ENCODE measurements at regions not wholly inside any gene's neighbourhood (a gene's known extent, or its start where the extent isn't known, plus 50 kb on each side); places are given as distances from the start of the nearest gene placed in this dataset.
"Not testable (repeated sequence)": the region's sequence is repeated elsewhere in the genome, so short reads cannot be mapped to it uniquely, and the experiment has no call there.

- no peak for DNase-seq
Observed at GRCh38 chr2:228956701-228957474, 314.2 kb downstream of the PID1 start.

GRCh38 chr2:228949831-228950230, 321.3 kb downstream of the PID1 start:
- no peak for DNase-seq

GRCh38 chr2:228945710-228946109, 325.4 kb downstream of the PID1 start:
- DNase-seq: no peak

- DNase-seq: no peak
Observed at GRCh38 chr2:228942856-228943255, 328.2 kb downstream of the PID1 start.

DNA sequence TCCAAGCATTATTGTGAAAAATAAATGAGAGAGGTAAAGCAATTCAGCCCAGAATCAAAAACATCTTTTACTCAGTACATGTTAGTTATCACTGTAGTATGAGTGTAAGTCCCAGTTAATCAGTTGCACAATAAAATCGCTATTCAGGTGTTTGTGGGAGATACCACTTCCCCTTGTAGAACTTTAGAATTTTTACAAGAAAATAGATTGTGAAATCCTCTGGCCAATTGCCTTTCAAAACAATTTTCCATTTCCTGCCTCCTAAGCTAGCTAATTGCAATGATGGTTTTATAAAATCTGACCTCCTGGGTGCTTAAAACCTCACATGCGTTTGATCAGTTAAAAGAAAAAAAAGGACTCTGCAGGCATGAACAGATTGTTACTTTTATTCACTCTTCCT, 332.5 kb downstream of the PID1 start:
- no peak for DNase-seq

- DNase-seq: no peak
Observed at GRCh38 chr2:228927028-228928010, 343.8 kb downstream of the PID1 start.

DNA sequence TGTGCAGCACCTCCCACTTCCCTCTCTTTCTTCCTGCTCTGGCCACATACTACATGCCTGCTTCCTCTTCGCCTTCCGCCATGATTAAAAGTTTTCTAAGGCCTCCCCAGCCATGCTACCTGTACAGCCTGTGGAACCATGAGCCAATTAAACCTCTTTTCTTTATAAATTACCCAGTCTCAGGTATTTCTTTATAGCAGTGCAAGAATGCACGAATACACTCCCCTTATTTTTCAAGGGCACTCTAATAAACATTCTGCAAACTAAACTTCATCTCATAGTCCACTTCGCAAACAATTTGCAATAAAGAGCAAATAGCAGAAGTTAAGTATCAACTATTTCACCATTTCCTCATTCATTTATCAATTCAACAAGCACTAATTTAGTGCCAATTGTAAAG, 351.3 kb downstream of the PID1 start:
- no peak for DNase-seq

- no peak for DNase-seq
Observed at GRCh38 chr2:228917220-228917619, 353.9 kb downstream of the PID1 start.

GRCh38 chr2:228916416-228917090, 354.5 kb downstream of the PID1 start:
- no peak for DNase-seq

GRCh38 chr2:228913176-228913575, 357.9 kb downstream of the PID1 start:
- DNase-seq: no peak

GRCh38 chr2:228910872-228911271, 360.2 kb downstream of the PID1 start:
- DNase-seq: not testable (repeated sequence)

DNA sequence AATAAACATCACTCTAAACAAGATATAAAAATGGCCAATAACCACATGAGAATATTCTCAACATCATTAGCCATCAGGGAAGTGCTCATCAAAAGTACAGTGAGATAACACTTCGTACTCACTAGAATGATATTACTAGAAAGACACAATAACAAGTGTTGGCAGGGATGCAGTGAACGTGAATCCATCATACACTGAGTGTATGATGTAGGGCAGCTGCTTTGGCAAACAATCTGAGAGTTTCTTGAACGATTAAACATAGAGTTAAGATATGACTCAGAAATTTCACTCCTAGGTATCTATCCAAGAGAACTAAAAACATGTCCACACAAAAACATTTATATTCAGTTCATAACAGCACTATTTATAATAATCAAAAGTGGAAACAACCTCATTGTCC, 368.9 kb downstream of the PID1 start:
- DNase-seq: no peak

DNA sequence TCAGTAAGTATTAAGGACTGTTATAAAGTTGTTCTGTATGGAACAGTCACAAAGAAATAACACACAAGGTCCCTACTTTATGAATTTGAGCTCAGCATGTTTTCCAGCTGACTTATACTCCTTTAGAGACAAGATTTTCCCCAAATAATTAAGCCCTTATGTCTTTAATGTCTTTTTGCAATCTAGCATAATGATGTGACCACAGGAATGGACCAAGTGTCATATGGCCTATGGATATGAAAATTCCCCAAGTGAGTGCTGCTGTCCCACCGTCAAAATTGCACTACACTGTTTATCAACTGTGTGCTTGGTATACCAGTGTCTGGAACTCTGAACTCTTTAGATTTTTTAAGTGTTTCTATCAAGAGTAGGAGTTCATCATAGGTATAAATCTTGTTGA, 369.6 kb downstream of the PID1 start:
- DNase-seq: no peak

GRCh38 chr2:228878138-228878537, 392.9 kb downstream of the PID1 start:
- DNase-seq: no peak

GRCh38 chr2:228876276-228876675, 394.8 kb downstream of the PID1 start:
- DNase-seq: no peak

DNA sequence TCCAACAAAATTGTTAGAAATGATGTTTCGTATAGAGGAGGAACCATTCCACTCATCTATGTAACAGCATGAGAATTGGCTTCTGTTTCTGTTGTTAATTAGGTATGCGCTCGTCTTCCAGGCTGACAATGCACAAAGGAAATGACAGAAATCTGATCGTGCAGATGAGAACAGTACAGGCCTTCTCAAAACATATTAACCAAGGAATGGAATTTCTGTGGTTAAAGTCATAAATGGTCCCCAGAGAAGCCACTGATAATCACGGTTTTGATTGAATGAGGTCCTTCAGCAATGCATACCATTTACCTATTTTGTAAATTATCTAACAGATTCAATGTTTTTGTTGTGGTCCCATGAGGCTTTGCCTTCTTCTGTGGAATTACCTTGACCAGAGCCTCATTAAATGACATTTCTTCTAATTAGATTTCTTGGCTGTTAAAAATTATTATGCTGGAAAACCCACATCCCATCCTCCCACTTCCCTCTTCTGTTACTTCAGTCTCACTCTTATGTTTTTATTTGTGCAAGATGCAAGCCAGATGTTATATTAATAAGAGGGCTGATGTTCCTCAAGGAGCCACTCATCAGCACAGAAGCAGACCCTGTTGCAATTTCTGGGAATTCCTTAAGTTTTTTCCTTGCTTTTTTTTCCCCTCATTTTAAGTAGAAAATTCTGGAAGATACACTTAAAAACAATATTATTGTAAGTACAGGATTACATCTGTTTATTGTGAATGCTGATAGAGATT, 395.8 kb downstream of the PID1 start:
- no peak for DNase-seq

DNA sequence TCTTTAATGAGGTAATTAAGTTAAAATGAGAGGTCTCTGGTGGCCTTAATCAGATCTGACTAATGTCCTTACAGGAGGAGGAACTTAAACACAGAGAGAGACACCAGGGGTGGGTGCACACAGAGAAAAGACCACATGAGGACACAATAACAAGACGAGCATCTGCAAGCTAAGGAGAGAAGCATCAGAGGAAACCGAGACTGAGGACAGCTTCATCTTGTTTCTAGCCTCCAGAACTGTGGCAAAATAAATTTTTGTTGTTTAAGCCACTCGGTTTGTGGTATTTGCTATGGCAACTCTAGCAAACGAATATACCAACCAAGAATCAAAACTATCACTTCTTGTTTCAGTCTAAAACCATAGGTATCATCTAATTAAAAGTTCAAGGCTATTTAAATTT, 400.1 kb downstream of the PID1 start:
- DNase-seq: no peak

GRCh38 chr2:228869636-228870264, 401.3 kb downstream of the PID1 start:
- DNase-seq: no peak

DNA sequence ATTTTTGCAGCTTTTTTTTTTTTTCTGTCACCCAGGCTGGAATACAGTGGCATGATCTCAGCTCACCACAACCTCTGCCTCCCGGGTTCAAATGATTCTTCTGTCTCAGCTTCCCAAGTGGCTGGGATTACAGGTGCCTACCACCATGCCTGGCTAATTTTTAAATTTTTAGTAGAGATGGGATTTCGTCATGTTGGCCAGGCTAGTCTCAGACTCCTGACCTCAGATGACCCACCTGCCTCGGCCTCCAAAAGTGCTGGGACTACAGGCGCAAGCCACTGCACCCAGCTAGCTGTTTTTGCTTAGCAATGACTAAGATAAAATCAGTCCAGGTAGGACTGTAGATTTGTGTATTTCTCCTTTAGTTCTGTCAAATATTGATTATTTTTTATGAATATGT, 403.7 kb downstream of the PID1 start:
- no peak for DNase-seq

DNA sequence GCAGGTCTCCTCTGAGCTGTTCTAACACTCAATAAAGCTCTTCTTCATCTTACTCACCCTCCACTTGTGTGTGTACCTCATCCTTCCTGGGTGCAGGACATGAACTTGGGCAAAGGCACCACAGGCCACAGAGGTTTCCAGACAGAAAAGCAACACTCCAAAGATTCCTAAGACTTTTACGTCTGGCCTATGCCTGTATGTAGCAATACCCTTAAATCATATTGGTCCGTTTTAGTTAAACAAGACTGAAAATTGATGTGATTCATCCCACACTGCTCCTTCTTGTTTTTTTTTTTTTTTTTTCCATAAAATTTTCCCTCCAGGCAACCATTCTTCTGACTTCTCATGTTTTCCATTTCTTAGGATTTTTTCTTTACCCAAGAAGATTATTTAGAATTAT, 404.3 kb downstream of the PID1 start:
- no peak for DNase-seq

DNA sequence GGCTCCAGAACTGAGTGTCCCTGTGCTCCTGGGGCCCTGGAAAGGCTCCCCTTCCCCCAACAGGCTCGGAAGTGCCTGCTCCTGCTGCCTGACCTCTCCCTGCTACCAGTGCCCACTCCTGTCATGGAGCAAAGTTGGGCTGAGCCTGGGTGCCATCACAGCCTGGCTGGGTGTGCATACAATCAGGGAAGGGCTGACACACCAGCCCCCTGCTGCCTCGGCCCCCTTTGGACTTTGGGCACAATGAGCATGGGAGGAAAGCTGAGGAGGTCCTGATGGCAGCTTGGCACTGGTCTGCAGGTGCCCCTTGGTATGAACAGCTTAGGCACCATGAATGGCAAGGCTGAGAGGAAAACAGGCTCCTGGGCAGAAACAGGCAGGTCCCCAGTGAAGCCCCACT, 405.0 kb downstream of the PID1 start:
- DNase-seq: no peak

DNA sequence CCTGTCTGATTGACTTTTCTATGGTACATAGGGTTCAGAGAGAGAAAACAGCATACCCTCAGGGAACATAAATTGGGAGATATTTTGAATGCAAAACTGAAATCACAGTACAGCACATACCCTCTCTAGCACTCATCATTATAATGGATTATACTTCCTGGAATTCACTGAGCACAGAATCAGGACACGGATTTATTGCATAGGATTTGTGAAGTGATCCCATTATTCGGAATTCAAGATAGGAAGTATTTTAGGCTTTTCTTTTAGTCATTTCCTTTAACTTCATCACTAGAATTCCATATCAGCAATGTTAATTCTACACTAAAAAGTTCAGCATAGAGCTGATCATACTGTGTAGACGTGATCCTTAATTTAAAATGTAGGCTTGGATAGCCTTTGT, 407.0 kb downstream of the PID1 start:
- DNase-seq: no peak
